NCI-H1694 treated with DMSO at 0.1 percent for 48 hours (cell line): ENCODE measurements at regions not wholly inside any gene's neighbourhood (a gene's known extent, or its start where the extent isn't known, plus 50 kb on each side); places are given as distances from the start of the nearest gene placed in this dataset.

Experiments
- DNase-seq: peaks from one replicate; lab custom pipeline; 2025; lab: John Stamatoyannopoulos, UW

- DNase-seq: no peak
Measured at GRCh38 chr15:70324001-70324974, 226.6 kb upstream of the TLE3 start.

- DNase-seq: no peak
Measured at GRCh38 chr15:70323111-70323851, 225.6 kb upstream of the TLE3 start.

GRCh38 chr15:70322051-70322668, 224.4 kb upstream of the TLE3 start:
- no peak for DNase-seq

- DNase-seq: no peak
Measured at GRCh38 chr15:70321172-70321819, 223.6 kb upstream of the TLE3 start.

- no peak for DNase-seq
Measured at GRCh38 chr15:70320482-70320881, 222.8 kb upstream of the TLE3 start.

- DNase-seq: no peak
Measured at GRCh38 chr15:70320077-70320476, 222.4 kb upstream of the TLE3 start.

- no peak for DNase-seq
Measured at GRCh38 chr15:70319466-70319865, 221.7 kb upstream of the TLE3 start.

- DNase-seq: no peak
Measured at GRCh38 chr15:70318594-70319465, 221.1 kb upstream of the TLE3 start.

GRCh38 chr15:70316059-70316600, 218.4 kb upstream of the TLE3 start:
- no peak for DNase-seq

GRCh38 chr15:70315431-70315830, 217.7 kb upstream of the TLE3 start:
- no peak for DNase-seq

- no peak for DNase-seq
Measured at GRCh38 chr15:70314688-70315087, 217.0 kb upstream of the TLE3 start.

GRCh38 chr15:70314018-70314354, 216.3 kb upstream of the TLE3 start:
- no peak for DNase-seq

GRCh38 chr15:70313099-70314017, 215.6 kb upstream of the TLE3 start:
- no peak for DNase-seq

- no peak for DNase-seq
Measured at GRCh38 chr15:70311821-70312220, 214.1 kb upstream of the TLE3 start.

- DNase-seq: no peak
Measured at GRCh38 chr15:70309716-70310115, 212.0 kb upstream of the TLE3 start.

- DNase-seq: no peak
Measured at GRCh38 chr15:70308735-70309434, 211.2 kb upstream of the TLE3 start.

- no peak for DNase-seq
Measured at GRCh38 chr15:70308011-70308734, 210.5 kb upstream of the TLE3 start.

- DNase-seq: no peak
Measured at GRCh38 chr15:70306582-70306981, 208.9 kb upstream of the TLE3 start.

GRCh38 chr15:70306081-70306480, 208.4 kb upstream of the TLE3 start:
- DNase-seq: no peak
